ENCODE measurements at regions not wholly inside any gene's neighbourhood (a gene's known extent, or its start where the extent isn't known, plus 50 kb on each side); places are given as distances from the start of the nearest gene placed in this dataset.

DNA sequence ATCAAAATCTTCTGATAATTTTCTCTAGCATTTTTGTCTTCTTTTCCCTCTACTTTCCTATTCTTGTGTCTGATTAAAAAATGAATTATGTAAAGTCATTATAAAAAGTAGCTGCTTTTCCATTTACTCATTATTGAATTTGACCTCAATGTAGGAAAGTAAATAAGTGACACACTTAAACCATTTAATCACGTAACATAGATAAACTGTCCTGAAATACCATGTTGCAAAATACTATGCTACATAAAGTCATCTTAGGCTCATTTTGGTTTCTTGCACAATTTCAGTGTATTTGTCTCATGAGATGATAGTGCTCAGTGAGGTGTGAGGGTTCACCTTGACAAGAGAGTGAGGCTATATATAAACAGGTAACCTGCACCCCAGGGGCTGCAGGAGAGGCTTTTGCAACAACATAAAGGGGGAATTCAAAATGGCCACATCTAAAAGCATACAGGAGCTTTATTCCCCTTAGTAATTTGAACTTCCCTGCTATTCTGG lies 502.7 kb downstream of the RNF144A start (continued):
- no peak for TF ChIP-seq ZNF544 (tag by site-specific recombination; IDR thresholded peaks at IDR 0.05)

DNA sequence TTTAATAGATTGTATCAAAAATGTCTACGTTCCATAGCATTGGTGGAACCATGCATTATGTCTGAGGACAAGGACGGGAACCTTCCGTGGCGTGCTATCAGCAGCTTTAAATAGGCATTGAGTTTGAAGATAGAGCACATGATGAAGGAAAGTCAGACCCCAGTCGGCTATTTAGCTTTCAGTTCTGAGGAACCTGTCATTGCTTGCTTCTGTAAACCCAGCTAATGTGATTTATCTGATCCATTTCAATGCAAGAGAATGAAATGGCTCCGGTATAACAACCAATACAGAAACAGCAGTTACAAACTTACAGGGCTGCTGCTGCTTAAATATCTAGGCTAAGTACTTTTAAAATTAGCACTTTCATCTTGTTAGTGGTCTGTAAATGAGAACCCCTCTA lies 503.3 kb downstream of the RNF144A start:
- Histone ChIP-seq H3K4me3 (ENCODE audit: low read depth, low read length) (no peak overlapping the region), H3K27ac (ENCODE audit: extremely low read depth, low read depth, low read length) (no peak overlapping the region), H3K9me3 (ENCODE audit: control insufficient read depth, insufficient read depth, low read depth, low read length) (no peaks in the 10 kb centered on the region), H3K4me1 (ENCODE audit: control insufficient read depth, insufficient read depth, low read length) (no peaks in the 10 kb centered on the region), H3K36me3 (ENCODE audit: control insufficient read depth in 2 of 2, insufficient read depth in 1 of 2, low read length in 2 of 2) (no peaks in the 10 kb centered on the region)
- POLR2A ChIA-PET = no interaction called here
- CTCF ChIA-PET = no interaction called here
- no peak for TF ChIP-seq ZNF174 (tag by site-specific recombination; IDR thresholded peaks at IDR 0.05)
- no peak for TF ChIP-seq SP2 (tag by site-specific recombination; IDR thresholded peaks at IDR 0.05)
- TF ChIP-seq, protein P1, sequence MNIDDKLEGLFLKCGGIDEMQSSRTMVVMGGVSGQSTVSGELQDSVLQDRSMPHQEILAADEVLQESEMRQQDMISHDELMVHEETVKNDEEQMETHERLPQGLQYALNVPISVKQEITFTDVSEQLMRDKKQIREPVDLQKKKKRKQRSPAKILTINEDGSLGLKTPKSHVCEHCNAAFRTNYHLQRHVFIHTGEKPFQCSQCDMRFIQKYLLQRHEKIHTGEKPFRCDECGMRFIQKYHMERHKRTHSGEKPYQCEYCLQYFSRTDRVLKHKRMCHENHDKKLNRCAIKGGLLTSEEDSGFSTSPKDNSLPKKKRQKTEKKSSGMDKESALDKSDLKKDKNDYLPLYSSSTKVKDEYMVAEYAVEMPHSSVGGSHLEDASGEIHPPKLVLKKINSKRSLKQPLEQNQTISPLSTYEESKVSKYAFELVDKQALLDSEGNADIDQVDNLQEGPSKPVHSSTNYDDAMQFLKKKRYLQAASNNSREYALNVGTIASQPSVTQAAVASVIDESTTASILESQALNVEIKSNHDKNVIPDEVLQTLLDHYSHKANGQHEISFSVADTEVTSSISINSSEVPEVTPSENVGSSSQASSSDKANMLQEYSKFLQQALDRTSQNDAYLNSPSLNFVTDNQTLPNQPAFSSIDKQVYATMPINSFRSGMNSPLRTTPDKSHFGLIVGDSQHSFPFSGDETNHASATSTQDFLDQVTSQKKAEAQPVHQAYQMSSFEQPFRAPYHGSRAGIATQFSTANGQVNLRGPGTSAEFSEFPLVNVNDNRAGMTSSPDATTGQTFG (tag by site-specific recombination; IDR thresholded peaks at IDR 0.05; ENCODE audit: borderline replicate concordance) = no peak
- TF ChIP-seq, protein P2, sequence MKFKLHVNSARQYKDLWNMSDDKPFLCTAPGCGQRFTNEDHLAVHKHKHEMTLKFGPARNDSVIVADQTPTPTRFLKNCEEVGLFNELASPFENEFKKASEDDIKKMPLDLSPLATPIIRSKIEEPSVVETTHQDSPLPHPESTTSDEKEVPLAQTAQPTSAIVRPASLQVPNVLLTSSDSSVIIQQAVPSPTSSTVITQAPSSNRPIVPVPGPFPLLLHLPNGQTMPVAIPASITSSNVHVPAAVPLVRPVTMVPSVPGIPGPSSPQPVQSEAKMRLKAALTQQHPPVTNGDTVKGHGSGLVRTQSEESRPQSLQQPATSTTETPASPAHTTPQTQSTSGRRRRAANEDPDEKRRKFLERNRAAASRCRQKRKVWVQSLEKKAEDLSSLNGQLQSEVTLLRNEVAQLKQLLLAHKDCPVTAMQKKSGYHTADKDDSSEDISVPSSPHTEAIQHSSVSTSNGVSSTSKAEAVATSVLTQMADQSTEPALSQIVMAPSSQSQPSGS (tag by site-specific recombination; IDR thresholded peaks at IDR 0.05; ENCODE audit: low read depth) = no peak
- TF ChIP-seq ZNF404 (tag by site-specific recombination; IDR thresholded peaks at IDR 0.05) = no peak
- TF ChIP-seq KLF16 (tag by site-specific recombination; IDR thresholded peaks at IDR 0.05) = no peak
- TF ChIP-seq, protein P3, sequence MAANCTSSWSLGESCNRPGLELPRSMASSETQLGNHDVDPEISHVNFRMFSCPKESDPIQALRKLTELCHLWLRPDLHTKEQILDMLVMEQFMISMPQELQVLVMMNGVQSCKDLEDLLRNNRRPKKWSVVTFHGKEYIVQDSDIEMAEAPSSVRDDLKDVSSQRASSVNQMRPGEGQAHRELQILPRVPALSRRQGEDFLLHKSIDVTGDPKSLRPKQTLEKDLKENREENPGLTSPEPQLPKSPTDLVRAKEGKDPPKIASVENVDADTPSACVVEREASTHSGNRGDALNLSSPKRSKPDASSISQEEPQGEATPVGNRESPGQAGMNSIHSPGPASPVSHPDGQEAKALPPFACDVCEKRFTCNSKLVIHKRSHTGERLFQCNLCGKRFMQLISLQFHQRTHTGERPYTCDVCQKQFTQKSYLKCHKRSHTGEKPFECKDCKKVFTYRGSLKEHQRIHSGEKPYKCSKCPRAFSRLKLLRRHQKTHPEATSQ (tag by site-specific recombination; IDR thresholded peaks at IDR 0.05) = no peak
- no peak for TF ChIP-seq ZNF530 (tag by site-specific recombination; IDR thresholded peaks at IDR 0.05; ENCODE audit: low read depth)
- TF ChIP-seq KLF9 (tag by site-specific recombination; IDR thresholded peaks at IDR 0.05; ENCODE audit: low read depth) = no peak
- TF ChIP-seq, protein P4, sequence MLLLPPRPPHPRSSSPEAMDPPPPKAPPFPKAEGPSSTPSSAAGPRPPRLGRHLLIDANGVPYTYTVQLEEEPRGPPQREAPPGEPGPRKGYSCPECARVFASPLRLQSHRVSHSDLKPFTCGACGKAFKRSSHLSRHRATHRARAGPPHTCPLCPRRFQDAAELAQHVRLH (tag by site-specific recombination; IDR thresholded peaks at IDR 0.05) = no peak
- TF ChIP-seq ZNF510 (tag by site-specific recombination; IDR thresholded peaks at IDR 0.05; ENCODE audit: insufficient replicate concordance) = no peak
- TF ChIP-seq, protein P5, sequence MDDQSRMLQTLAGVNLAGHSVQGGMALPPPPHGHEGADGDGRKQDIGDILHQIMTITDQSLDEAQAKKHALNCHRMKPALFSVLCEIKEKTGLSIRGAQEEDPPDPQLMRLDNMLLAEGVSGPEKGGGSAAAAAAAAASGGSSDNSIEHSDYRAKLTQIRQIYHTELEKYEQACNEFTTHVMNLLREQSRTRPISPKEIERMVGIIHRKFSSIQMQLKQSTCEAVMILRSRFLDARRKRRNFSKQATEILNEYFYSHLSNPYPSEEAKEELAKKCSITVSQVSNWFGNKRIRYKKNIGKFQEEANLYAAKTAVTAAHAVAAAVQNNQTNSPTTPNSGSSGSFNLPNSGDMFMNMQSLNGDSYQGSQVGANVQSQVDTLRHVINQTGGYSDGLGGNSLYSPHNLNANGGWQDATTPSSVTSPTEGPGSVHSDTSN (CRISPR knock-in tag; IDR thresholded peaks at IDR 0.05) = no peak
- TF ChIP-seq, protein P6, sequence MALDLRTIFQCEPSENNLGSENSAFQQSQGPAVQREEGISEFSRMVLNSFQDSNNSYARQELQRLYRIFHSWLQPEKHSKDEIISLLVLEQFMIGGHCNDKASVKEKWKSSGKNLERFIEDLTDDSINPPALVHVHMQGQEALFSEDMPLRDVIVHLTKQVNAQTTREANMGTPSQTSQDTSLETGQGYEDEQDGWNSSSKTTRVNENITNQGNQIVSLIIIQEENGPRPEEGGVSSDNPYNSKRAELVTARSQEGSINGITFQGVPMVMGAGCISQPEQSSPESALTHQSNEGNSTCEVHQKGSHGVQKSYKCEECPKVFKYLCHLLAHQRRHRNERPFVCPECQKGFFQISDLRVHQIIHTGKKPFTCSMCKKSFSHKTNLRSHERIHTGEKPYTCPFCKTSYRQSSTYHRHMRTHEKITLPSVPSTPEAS (tag by site-specific recombination; IDR thresholded peaks at IDR 0.05) = no peak

DNA sequence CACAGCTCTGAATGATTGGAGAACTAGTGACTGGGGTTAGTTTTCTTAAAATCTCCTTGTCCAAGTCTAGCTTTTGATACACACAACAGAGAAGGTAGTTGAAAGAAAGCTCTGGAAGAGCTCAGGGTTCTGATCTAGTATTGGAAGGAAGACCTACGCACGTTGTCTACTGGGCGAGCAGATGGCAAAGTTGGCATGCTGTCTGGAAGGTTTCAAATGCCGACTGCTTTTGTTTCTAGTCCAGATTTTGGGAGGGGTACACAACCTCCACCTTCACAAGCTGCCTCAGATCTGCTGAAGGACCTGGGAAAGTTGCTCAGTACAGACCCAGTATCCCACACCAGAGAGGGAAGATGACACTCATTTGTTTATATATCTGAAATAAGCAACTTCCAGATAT lies 507.3 kb downstream of the RNF144A start:
- POLR2A ChIA-PET = no interaction called here
- H3K9me3 ChIP-seq (ENCODE audit: control insufficient read depth, insufficient read depth, low read depth, low read length) = no peaks in the 10 kb centered on the region
- TF ChIP-seq ZNF416 (tag by site-specific recombination; IDR thresholded peaks at IDR 0.05) (no peak), SETDB1 (IDR thresholded peaks at IDR 0.05; ENCODE audit: insufficient read length, low read length) (no peak), HOXC10 (CRISPR knock-in tag; IDR thresholded peaks at IDR 0.05) (no peak), ZNF302 (tag by site-specific recombination; IDR thresholded peaks at IDR 0.05; ENCODE audit: low read depth) (no peak), ZNF514 (tag by site-specific recombination; IDR thresholded peaks at IDR 0.05) (no peak), ZNF391 (tag by site-specific recombination; IDR thresholded peaks at IDR 0.05; ENCODE audit: borderline replicate concordance, low read depth) (no peak), ZNF350 (tag by site-specific recombination; IDR thresholded peaks at IDR 0.05) (no peak), ZNF354C (tag by site-specific recombination; IDR thresholded peaks at IDR 0.05; ENCODE audit: borderline replicate concordance, low read depth) (no peak)
- TF ChIP-seq, protein P7, sequence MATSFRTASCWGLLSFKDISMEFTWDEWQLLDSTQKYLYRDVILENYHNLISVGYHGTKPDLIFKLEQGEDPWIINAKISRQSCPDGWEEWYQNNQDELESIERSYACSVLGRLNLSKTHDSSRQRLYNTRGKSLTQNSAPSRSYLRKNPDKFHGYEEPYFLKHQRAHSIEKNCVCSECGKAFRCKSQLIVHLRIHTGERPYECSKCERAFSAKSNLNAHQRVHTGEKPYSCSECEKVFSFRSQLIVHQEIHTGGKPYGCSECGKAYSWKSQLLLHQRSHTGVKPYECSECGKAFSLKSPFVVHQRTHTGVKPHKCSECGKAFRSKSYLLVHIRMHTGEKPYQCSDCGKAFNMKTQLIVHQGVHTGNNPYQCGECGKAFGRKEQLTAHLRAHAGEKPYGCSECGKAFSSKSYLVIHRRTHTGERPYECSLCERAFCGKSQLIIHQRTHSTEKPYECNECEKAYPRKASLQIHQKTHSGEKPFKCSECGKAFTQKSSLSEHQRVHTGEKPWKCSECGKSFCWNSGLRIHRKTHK (tag by site-specific recombination; IDR thresholded peaks at IDR 0.05) = no peak

More for the DNA sequence above, 507.3 kb downstream of the RNF144A start:
- no peak overlapping the region for H3K27ac ChIP-seq (ENCODE audit: extremely low read depth, low read depth, low read length)
- CTCF ChIA-PET = interaction anchor here (0.6 to 0.7 kb wide), 2 partner anchors 16 to 1715 kb away, joined by 3 to 5 read pairs; no protein-coding TSS in a partner anchor
- no peak overlapping the region for H3K4me3 ChIP-seq (ENCODE audit: low read depth, low read length)
- H3K36me3 ChIP-seq (ENCODE audit: control insufficient read depth in 2 of 2, insufficient read depth in 1 of 2, low read length in 2 of 2) = no peaks in the 10 kb centered on the region
- no peaks in the 10 kb centered on the region for H3K4me1 ChIP-seq (ENCODE audit: control insufficient read depth, insufficient read depth, low read length)
